Superior temporal gyrus (tissue), 1 donor: ENCODE measurements at regions not wholly inside any gene's neighbourhood (a gene's known extent, or its start where the extent isn't known, plus 50 kb on each side); places are given as distances from the start of the nearest gene placed in this dataset.
"Not testable (repeated sequence)": the region's sequence is repeated elsewhere in the genome, so short reads cannot be mapped to it uniquely, and the experiment has no call there.

Experiments
- DNase-seq: peaks from one replicate; pipeline ENCODE4 v3.0.0-alpha.2; 2016; ENCODE audit errors: extremely low spot score

- DNase-seq: no peak
Observed at GRCh38 chr2:111665551-111666116, 218.4 kb downstream of the ANAPC1 start.

GRCh38 chr2:111666160-111666559 lies 217.8 kb downstream of the ANAPC1 start:
- no peak for DNase-seq

- DNase-seq: no peak
Observed at GRCh38 chr2:111667001-111667400, 217.0 kb downstream of the ANAPC1 start.

GRCh38 chr2:111667542-111668273 lies 216.3 kb downstream of the ANAPC1 start:
- no peak for DNase-seq

- DNase-seq: no peak
Observed at GRCh38 chr2:111668274-111668616, 215.7 kb downstream of the ANAPC1 start.

GRCh38 chr2:111668741-111669140 lies 215.3 kb downstream of the ANAPC1 start:
- DNase-seq: no peak

- DNase-seq: no peak
Observed at GRCh38 chr2:111669928-111670695, 213.9 kb downstream of the ANAPC1 start.

GRCh38 chr2:111670776-111671175 lies 213.2 kb downstream of the ANAPC1 start:
- DNase-seq: no peak

- DNase-seq: no peak
Observed at GRCh38 chr2:111671426-111672150, 212.4 kb downstream of the ANAPC1 start.

GRCh38 chr2:111672641-111673040 lies 211.4 kb downstream of the ANAPC1 start:
- not testable (repeated sequence) for DNase-seq

GRCh38 chr2:111673526-111673925 lies 210.5 kb downstream of the ANAPC1 start:
- no peak for DNase-seq

- no peak for DNase-seq
Observed at GRCh38 chr2:111675419-111676194, 208.4 kb downstream of the ANAPC1 start.

GRCh38 chr2:111676291-111676822 lies 207.6 kb downstream of the ANAPC1 start:
- DNase-seq: no peak

GRCh38 chr2:111678161-111678560 lies 205.8 kb downstream of the ANAPC1 start:
- no peak for DNase-seq

GRCh38 chr2:111678651-111679050 lies 205.3 kb downstream of the ANAPC1 start:
- no peak for DNase-seq

- no peak for DNase-seq
Observed at GRCh38 chr2:111679202-111679601, 204.8 kb downstream of the ANAPC1 start.

GRCh38 chr2:111684611-111685010 lies 199.4 kb downstream of the ANAPC1 start:
- no peak for DNase-seq

GRCh38 chr2:111685342-111685741 lies 198.7 kb downstream of the ANAPC1 start:
- no peak for DNase-seq

- no peak for DNase-seq
Observed at GRCh38 chr2:111686994-111687393, 197.0 kb downstream of the ANAPC1 start.

- DNase-seq: no peak
Observed at GRCh38 chr2:111687911-111688310, 196.1 kb downstream of the ANAPC1 start.

- no peak for DNase-seq
Observed at GRCh38 chr2:111688482-111688881, 195.5 kb downstream of the ANAPC1 start.
